Psoas muscle (tissue), 7 donors: ENCODE measurements at regions not wholly inside any gene's neighbourhood (a gene's known extent, or its start where the extent isn't known, plus 50 kb on each side); places are given as distances from the start of the nearest gene placed in this dataset.

Experiments
- ATAC-seq, 4 donors: fragments of 200-7000 bp; cut with Tn5 transposase; one replicate each; pipeline ENCODE4 v1.9.1; 2020; ENCODE audit warnings: moderate library complexity in 3 of 4, mild to moderate bottlenecking in 2 of 4
- DNase-seq, 2 donors: peaks; one replicate each; pipeline ENCODE4 v3.0.0-alpha.2; 2020
- H3K27ac ChIP-seq: fragments of 200-600 bp; one replicate; pipeline ENCODE4 v1.8.0; 2022
- H3K27me3 ChIP-seq, 3 donors: fragments of 200-600 bp in 1 of 3; one replicate each; pipeline versions ENCODE4 v1.6.1 to v1.8.0; 2013 to 2022; ENCODE audit warnings: low read length in 2 of 3, mild to moderate bottlenecking in 2 of 3, moderate library complexity in 1 of 3; ENCODE audit not compliant: insufficient read depth in 3 of 3
- H3K36me3 ChIP-seq, 2 donors: fragments of 200-600 bp in 1 of 2; one replicate each; pipeline versions ENCODE4 v1.6.1 to v1.8.0; 2013 to 2022; ENCODE audit warnings: low read depth in 1 of 2, mild to moderate bottlenecking in 1 of 2, moderate library complexity in 1 of 2; ENCODE audit not compliant: insufficient read depth in 1 of 2
- H3K4me1 ChIP-seq: fragments of 200-600 bp; one replicate; pipeline ENCODE4 v1.8.0; 2022
- H3K4me3 ChIP-seq: fragments of 200-600 bp; one replicate; pipeline ENCODE4 v1.8.0; 2022; ENCODE audit warnings: mild to moderate bottlenecking
- H3K9me3 ChIP-seq: fragments of 200-600 bp; one replicate; pipeline ENCODE4 v1.8.0; 2022
- WGBS, 3 donors: extraction: QIAGEN DNeasy Blood & Tissue Kit; methylation state at CpG; one replicate each; pipeline versions ENCODE4 v1.1.6 to v1.1.7; 2013; 5-methylcytosine and 5-hydroxymethylcytosine counted together
- intact Hi-C, 2 donors: fragments of 100-400 bp; cut with DNase I; formaldehyde crosslinking; loops; one replicate each; pipeline versions ENCODE4 v1.11.0 to v1.14.2; 2022
- TF ChIP-seq, protein P1 (sequence below): fragments of 200-600 bp; IDR thresholded peaks from one replicate; pipeline ENCODE4 v1.8.0; 2022; ENCODE audit warnings: antibody characterized with exemption
- donor health status: healthy with polysubstance abuse.
- donor health status: DM: no; HTN: no; CAD: no; lungs with moderate emphysema.
- donor health status: Bipolar disorder and iron deficiency.
- donor health status: healthy.
- donor health status: DM: yes; HTN: yes; CAD: no.
- donor health status: DM: no; HTN: no; CAD: no.
- donor health status: DM: yes; HTN: yes; CAD: no.

DNA sequence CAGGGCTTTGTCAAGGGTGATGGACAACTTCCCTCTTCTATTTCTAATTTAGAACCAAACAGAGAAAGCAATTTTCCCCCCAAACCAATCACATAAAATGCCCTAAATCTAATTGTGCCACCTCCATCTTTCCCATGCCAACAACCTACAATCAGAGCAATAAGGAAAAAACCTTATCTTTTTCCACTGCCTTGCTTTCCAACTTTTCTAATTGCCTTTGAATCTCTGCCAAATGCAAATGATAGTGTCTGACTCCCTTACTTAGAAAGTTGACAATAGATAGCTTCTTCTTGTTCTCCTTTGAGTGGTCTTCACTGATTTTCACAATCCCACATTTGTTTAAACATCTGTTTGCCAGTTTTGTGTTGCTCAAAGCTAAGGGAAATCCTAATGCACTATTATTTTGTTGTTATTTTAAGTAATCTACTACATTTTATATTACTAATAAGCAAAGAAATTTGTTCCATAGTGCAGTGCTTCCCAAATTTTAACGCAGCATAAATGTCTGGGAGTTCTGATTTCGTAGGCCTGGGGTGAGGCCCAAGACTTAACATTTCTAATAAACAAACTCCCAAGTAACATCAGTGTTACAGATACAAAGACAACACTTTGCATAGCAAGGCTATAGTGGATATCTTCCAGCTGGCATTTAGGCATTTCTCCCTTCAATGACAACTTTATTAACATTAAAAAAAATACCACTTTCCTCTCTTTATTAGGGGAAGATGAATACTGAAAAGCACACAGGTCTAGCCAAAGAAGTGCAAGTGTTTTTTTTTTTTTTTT lies 696.3 kb upstream of the USP15 start:
- intact Hi-C loops, result loop anchor here in 1 of 2 donors (5.0 kb wide), 1 partner anchor 1552 kb away; no protein-coding TSS in a partner anchor
- WGBS, 3 donors, result 63 to 73% (median 66%) methylated on average over 2 of the region's 2 CpGs
- no peaks in the 10 kb centered on the region for H3K4me1 ChIP-seq
- no peak overlapping the region for H3K4me3 ChIP-seq
- TF ChIP-seq, protein P1, sequence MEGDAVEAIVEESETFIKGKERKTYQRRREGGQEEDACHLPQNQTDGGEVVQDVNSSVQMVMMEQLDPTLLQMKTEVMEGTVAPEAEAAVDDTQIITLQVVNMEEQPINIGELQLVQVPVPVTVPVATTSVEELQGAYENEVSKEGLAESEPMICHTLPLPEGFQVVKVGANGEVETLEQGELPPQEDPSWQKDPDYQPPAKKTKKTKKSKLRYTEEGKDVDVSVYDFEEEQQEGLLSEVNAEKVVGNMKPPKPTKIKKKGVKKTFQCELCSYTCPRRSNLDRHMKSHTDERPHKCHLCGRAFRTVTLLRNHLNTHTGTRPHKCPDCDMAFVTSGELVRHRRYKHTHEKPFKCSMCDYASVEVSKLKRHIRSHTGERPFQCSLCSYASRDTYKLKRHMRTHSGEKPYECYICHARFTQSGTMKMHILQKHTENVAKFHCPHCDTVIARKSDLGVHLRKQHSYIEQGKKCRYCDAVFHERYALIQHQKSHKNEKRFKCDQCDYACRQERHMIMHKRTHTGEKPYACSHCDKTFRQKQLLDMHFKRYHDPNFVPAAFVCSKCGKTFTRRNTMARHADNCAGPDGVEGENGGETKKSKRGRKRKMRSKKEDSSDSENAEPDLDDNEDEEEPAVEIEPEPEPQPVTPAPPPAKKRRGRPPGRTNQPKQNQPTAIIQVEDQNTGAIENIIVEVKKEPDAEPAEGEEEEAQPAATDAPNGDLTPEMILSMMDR, result no peak
- H3K9me3 ChIP-seq, result no peaks in the 10 kb centered on the region
- ATAC-seq (no peak), DNase-seq (no peak)
- H3K27me3 ChIP-seq, result no peaks in the 10 kb centered on the region
- no peaks in the 10 kb centered on the region for H3K36me3 ChIP-seq
- no peak overlapping the region for H3K27ac ChIP-seq

DNA sequence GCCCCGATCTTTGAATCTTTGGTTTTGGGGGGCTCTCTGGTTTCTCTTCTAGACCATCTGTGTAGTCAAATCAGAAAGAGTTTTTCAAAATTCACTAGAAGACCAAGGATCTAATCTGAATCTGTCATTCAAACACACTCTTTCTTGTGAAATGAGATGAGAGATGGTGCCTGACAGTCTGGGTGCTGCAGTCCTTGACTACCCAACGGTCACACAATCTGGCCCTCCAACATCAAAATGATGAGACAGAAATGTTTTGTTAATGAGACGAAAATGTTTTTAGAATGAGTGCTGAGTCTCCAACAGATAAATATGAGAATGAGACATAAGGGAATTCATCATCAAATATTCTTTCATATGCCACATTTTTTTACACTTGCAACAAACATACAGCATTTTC lies 695.7 kb upstream of the USP15 start:
- TF ChIP-seq, protein P1, result no peak
- H3K36me3 ChIP-seq, result no peaks in the 10 kb centered on the region
- H3K9me3 ChIP-seq, result no peaks in the 10 kb centered on the region
- 52 to 54% (median 54%) methylated on average over 3 of the region's 3 CpGs for WGBS, 3 donors
- no peak for ATAC-seq
- intact Hi-C loops, result loop anchor here in 1 of 2 donors (5.0 kb wide), 1 partner anchor 1552 kb away; no protein-coding TSS in a partner anchor
- no peaks in the 10 kb centered on the region for H3K4me1 ChIP-seq
- H3K27ac ChIP-seq, result no peak overlapping the region
- no peaks in the 10 kb centered on the region for H3K27me3 ChIP-seq
- no peak overlapping the region for H3K4me3 ChIP-seq
- no peak for DNase-seq

DNA sequence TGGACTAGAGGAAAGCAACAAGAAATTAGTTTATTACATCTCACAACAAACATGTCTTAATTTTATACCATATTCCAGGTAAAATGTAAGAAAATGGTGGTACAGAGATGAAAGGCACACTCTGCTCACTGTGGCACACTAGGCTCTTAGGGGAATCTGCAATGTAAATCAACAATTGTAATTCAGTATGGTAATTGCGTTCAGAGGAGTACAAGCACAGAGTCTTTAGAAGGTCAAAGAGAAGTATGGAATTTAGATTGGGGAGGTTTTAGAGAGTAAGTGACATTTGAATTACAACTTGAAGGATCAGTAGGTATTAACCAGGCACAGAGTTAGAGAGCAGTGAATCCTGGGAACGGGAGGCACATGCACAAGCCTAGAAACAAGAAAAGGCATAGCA lies 694.0 kb upstream of the USP15 start:
- no peak overlapping the region for H3K4me3 ChIP-seq
- TF ChIP-seq, protein P1, result no peak
- H3K27me3 ChIP-seq, result no peaks in the 10 kb centered on the region
- no peaks in the 10 kb centered on the region for H3K36me3 ChIP-seq
- no peaks in the 10 kb centered on the region for H3K4me1 ChIP-seq
- H3K9me3 ChIP-seq, result no peaks in the 10 kb centered on the region
- intact Hi-C loops, result no loop called here
- 33 to 37% (median 37%) methylated on average over 2 of the region's 2 CpGs for WGBS, 3 donors
- H3K27ac ChIP-seq, result no peak overlapping the region
- DNase-seq (no peak), ATAC-seq (no peak)

DNA sequence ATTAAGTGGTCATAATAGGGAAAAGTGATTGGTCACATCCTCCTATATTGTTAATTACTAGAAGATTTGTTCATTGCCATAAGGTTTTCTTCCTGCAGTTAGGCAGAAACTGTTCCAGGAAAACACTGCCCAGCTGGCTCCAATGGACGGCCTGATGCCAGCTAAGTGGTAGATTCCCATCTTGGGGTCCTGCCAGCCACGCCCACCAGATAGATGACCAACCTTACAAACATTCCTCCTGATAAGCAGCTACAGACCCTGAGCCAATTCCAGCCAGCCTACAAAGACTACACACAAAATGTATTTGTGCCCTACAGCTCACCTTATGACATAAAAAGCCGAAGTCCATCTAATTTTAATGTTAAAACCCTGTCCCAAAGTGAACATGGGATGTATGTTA lies 685.9 kb upstream of the USP15 start:
- intact Hi-C loops, result no loop called here

More for the DNA sequence above, 685.9 kb upstream of the USP15 start:
- no peaks in the 10 kb centered on the region for H3K9me3 ChIP-seq
- TF ChIP-seq, protein P1, result no peak
- DNase-seq (no peak), ATAC-seq (no peak)
- 40 to 50% (median 42%) methylated on average over 3 of the region's 3 CpGs for WGBS, 3 donors
- H3K4me3 ChIP-seq, result no peak overlapping the region
- H3K36me3 ChIP-seq, result no peaks in the 10 kb centered on the region
- no peaks in the 10 kb centered on the region for H3K4me1 ChIP-seq
- no peaks in the 10 kb centered on the region for H3K27me3 ChIP-seq
- no peak overlapping the region for H3K27ac ChIP-seq
